Stimulated activated CD4-positive, alpha-beta T cell treated with anti-CD3 and anti-CD28 coated beads, Interleukin-4, amount 100 ng/mL, for 4 hours (primary cell): ENCODE measurements at regions not wholly inside any gene's neighbourhood (a gene's known extent, or its start where the extent isn't known, plus 50 kb on each side); places are given as distances from the start of the nearest gene placed in this dataset.

Source experiments
- DNase-seq, 2 experiments: peaks; one replicate each; pipeline ENCODE4 v3.0.0-alpha.2; 2020

GRCh38 chr3:159892171-159892795 is 96.4 kb upstream of the IL12A start:
- DNase-seq = no peak

GRCh38 chr3:159892801-159893200 is 95.8 kb upstream of the IL12A start:
- no peak for DNase-seq

GRCh38 chr3:159894386-159894785 is 94.2 kb upstream of the IL12A start:
- no peak for DNase-seq

GRCh38 chr3:159895430-159895829 is 93.2 kb upstream of the IL12A start:
- DNase-seq = no peak

- DNase-seq = no peak
Observed at GRCh38 chr3:159896543-159896942, 92.1 kb upstream of the IL12A start.

- no peak for DNase-seq
Observed at GRCh38 chr3:159897331-159898075, 91.1 kb upstream of the IL12A start.

GRCh38 chr3:159898147-159898546 is 90.5 kb upstream of the IL12A start:
- DNase-seq = no peak

- no peak for DNase-seq
Observed at GRCh38 chr3:159899166-159899565, 89.5 kb upstream of the IL12A start.

GRCh38 chr3:159902546-159903314 is 85.9 kb upstream of the IL12A start:
- no peak for DNase-seq

- no peak for DNase-seq
Observed at GRCh38 chr3:159904455-159904854, 84.2 kb upstream of the IL12A start.

GRCh38 chr3:159904911-159905310 is 83.7 kb upstream of the IL12A start:
- DNase-seq = no peak

GRCh38 chr3:159907828-159908227 is 80.8 kb upstream of the IL12A start:
- DNase-seq = no peak

GRCh38 chr3:159910991-159911663 is 77.5 kb upstream of the IL12A start:
- DNase-seq = no peak

- DNase-seq = no peak
Observed at GRCh38 chr3:159911664-159912037, 77.0 kb upstream of the IL12A start.

GRCh38 chr3:159913712-159914414 is 74.8 kb upstream of the IL12A start:
- DNase-seq = no peak

- DNase-seq = no peak
Observed at GRCh38 chr3:159914426-159914825, 74.2 kb upstream of the IL12A start.

- DNase-seq = no peak
Observed at GRCh38 chr3:159916052-159916451, 72.6 kb upstream of the IL12A start.

GRCh38 chr3:159917141-159917540 is 71.5 kb upstream of the IL12A start:
- DNase-seq = no peak

GRCh38 chr3:159919873-159920272 is 68.8 kb upstream of the IL12A start:
- DNase-seq = no peak

GRCh38 chr3:159922193-159922840 is 66.3 kb upstream of the IL12A start:
- DNase-seq = no peak

GRCh38 chr3:159922861-159923312 is 65.7 kb upstream of the IL12A start:
- no peak for DNase-seq

- DNase-seq = no peak
Observed at GRCh38 chr3:159923336-159923735, 65.3 kb upstream of the IL12A start.
